ENCODE measurements at regions not wholly inside any gene's neighbourhood (a gene's known extent, or its start where the extent isn't known, plus 50 kb on each side); places are given as distances from the start of the nearest gene placed in this dataset.
A peak's percentile ranks its signal among the peaks of the same experiment; 100 is the strongest.
"Not testable (repeated sequence)": the region's sequence is repeated elsewhere in the genome, so short reads cannot be mapped to it uniquely, and the experiment has no call there.

DNA sequence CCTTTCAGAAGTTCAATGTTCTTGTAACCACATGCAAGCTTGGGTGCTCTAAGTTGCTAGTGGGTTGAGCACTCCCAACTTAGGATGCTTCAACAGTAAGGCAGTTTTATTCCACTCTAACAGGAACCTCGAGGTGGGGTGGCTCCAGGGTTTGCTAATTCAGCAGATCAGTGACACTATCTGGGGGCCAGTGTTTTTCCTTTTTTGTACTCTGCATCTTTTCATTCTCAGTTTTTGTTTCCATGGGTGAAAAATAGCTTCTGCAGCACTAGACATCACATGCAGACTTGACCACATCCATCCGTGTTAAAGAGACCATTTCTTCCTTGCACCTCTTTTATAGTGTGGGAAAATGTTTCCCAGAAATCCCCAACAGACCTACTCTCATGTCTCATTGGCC lies 497.6 kb downstream of the STIM2 start:
- no peak for DNase-seq (ENCODE audit: low read depth, low spot score)

DNA sequence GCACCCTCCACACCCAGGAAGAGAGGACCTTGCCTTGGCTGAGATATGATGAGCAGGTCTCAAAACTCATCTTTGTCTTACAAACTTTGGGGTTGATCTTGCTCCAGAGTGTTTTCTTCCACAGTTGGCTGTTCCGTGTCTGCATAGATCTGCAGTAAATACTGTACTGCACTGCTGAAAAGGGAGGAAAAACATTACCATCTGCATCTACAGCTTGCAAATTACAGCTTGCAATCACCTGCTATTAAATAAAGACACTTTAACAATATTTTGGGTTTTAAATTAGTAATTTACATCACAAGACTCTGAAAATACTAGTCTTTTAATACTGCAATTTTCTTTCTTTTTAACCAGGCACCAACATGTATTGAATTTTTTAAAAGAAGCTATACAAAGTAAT lies 499.5 kb downstream of the STIM2 start:
- no peak for DNase-seq (ENCODE audit: low read depth, low spot score)

- peak; percentile 39 for DNase-seq (ENCODE audit: low read depth, low spot score)
Measured at GRCh38 chr4:27360790-27361267, 500.2 kb downstream of the STIM2 start.

GRCh38 chr4:27364509-27364908 lies 503.9 kb downstream of the STIM2 start:
- no peak for DNase-seq (ENCODE audit: low read depth, low spot score)

DNA sequence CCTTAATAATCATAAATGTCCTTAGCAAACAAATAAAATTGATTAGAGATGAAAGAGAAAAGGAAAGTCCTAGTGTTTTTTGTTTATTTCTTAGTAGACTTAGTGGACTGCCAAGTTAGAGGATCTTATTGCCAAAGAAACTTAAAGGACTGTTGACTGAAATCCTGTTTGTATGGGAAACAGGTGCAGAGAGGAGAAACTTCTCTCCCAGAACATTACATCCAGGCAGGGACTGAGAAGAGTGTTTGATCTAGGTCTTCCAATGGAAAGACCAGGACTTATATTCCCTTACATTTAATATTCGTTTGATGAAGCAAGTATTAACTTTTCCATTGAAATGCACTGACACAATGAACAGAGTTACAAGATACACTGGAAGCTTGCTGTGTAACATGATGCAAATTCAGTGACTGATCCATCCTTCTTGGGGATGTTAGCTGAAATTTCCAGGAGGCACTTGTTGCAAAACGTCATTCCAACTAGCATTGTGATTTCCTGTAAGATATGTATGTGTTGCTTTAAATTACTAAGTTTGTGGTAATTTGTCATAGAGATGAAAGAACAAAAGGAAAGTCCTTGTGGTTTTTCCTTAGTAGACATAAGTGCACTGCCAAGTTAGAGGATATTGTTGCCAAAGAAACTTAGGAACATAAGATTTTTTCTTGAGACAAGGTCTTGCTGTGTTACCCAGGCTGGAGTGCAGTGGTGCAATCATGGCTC lies 505.6 kb downstream of the STIM2 start:
- no peak for DNase-seq (ENCODE audit: low read depth, low spot score)

- no peak for DNase-seq (ENCODE audit: low read depth, low spot score)
Measured at GRCh38 chr4:27368781-27369180, 508.1 kb downstream of the STIM2 start.

DNA sequence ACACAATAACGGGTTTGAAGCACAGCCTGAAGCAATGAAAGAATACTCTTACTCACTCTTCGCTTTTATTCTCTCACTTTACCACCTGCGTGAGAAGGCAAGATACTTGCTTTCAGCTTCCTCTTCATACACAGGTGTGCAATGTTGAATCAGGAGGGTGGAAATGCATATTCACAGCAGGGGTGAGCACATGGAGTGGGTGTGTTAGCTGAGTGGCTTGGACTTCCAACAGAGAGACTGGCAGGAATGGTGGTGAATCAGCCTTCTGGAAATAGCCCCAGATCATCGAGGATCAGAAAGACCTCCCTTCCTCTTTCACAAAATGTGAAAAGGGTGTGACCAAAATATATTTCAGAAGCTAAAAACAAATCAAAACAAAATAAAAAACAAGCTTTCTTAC lies 521.2 kb downstream of the STIM2 start:
- no peak for DNase-seq (ENCODE audit: low read depth, low spot score)

DNA sequence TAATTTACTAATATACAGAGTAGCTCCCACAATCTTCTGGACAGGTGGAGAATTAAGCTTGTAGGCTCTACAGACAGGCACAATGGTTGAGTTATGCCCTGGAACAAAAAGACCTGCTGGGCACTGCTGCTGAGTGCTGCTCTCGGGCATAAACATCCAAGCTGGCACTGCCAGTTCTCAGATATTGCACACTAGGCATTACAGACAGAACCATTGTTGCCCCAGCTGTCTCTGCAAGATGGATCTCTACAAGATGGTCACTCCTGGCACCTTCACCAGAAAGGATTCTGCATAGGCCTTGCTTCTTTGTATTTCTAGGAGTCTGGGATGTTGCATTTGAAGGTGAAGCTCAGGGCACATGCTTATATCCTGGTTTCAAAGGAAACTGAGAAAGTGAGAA lies 527.1 kb downstream of the STIM2 start:
- no peak for DNase-seq (ENCODE audit: low read depth, low spot score)

- no peak for DNase-seq (ENCODE audit: low read depth, low spot score)
Measured at GRCh38 chr4:27397886-27398285, 537.2 kb downstream of the STIM2 start.

DNA sequence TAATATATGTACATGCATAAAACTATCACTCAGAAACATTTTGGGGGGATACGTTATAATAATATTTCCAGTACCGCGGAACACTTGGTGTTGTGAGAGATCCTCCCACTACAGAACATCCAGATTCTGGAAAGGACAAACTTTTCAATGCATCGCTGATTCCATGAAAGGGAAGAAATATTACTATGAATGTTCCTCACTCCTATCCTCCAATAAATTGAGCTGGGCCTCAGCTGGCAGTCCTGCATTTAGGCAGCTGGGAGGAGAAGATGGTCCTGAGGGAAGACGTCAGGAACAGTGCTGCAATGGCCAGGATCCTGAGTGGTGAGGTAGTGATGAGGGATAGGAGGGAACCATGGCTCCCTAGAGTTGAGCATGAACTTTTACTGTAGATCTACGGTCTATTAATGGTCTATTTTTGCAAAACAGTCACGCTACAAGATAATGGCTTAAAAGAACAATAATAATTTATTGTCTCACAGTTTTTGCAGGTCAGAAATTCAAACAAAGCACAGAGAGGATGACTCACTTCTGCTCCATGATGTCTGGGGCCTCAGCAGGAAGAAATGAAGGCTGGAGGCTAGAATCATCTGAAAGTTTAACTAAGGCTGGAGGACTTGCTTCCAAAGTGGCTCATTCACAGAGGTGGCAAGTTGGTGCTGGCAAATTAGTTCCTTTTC lies 538.1 kb downstream of the STIM2 start:
- no peak for DNase-seq (ENCODE audit: low read depth, low spot score)

DNA sequence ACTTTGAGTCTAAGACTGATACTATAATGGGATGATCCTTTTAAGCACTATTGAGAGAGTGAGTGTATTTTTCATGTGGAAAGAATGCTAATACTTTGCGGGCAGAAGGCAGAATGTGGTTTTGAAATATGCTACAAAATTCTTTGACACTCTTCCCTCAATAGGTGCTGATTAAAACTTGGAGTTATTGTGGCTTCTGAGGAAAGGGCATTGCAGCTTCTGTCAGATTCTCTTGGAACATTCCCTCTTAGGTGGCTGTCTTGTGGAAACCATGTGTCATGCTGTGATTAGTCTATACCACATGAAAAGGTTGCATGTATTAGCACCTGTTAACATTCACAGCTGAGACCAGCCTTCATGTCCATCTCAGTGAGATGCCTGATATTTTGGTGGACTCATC lies 547.0 kb downstream of the STIM2 start:
- DNase-seq (ENCODE audit: low read depth, low spot score) = no peak

- DNase-seq (ENCODE audit: low read depth, low spot score) = no peak
Measured at GRCh38 chr4:27412613-27413012, 552.0 kb downstream of the STIM2 start.

- no peak for DNase-seq (ENCODE audit: low read depth, low spot score)
Measured at GRCh38 chr4:27414887-27415731, 554.5 kb downstream of the STIM2 start.

- DNase-seq (ENCODE audit: low read depth, low spot score) = no peak
Measured at GRCh38 chr4:27428661-27429060, 568.0 kb downstream of the STIM2 start.

DNA sequence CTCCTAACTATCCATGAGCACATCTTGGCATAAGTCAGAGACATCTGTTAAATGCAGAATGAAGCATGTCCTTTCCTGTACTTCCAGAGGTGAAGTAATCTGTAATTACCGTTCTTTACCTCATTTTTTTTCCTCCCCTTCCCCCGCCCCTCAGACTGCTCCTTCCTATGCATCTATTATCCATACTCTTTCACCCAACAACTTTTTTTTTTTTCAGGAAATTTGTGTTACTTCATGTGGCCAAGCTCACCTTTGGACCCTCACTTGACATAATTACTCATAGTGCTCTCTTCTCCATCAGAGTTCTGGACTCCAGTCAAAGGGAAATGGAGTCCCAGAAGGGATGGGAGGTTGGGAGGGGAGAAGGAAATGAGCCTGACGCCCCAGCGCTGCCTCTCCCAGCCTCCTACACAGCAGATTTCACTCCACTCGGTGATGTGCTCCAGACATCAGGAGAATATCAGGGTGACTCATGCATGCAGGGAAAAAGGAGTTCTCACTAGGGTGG lies 568.8 kb downstream of the STIM2 start:
- no peak for DNase-seq (ENCODE audit: low read depth, low spot score)

DNA sequence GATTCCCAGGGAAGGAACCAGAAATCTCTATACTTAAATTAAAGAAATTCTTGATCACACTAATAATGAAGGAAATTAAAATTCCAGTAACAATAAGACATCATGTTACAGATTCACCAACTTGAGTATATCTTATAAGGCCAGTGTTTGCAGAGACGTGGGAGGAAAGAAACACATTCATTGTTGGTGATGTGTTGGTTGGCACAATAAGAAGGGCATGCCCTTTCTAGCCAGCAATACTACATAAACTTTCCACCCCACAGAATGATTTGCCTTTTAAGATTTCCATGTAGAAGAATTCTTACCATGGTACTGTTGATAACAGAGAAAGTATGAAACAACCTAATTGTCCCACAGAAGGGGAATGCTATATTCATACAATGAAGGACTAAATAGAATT lies 581.5 kb downstream of the STIM2 start:
- DNase-seq (ENCODE audit: low read depth, low spot score) = no peak

GRCh38 chr4:27442661-27443060 lies 582.0 kb downstream of the STIM2 start:
- DNase-seq (ENCODE audit: low read depth, low spot score) = not testable (repeated sequence)

DNA sequence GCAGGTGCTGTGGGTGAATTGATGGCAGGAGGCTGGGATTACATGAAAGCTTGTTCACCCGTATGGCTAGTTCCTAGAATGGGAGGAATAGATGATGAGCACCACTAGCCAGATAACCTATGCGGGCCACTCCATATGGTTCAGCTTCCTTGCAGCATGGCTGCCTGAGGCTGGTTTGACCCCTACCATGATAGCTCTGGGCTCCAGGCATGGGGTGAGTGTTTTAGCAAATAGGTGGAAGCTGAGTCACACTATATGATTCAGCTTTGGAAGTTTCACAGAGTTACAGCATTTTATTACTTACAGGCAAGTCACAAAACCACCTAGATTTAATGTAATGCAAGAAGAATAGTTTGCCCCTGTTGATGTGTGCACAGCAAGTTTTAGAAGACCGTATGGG lies 603.2 kb downstream of the STIM2 start:
- no peak for DNase-seq (ENCODE audit: low read depth, low spot score)

DNA sequence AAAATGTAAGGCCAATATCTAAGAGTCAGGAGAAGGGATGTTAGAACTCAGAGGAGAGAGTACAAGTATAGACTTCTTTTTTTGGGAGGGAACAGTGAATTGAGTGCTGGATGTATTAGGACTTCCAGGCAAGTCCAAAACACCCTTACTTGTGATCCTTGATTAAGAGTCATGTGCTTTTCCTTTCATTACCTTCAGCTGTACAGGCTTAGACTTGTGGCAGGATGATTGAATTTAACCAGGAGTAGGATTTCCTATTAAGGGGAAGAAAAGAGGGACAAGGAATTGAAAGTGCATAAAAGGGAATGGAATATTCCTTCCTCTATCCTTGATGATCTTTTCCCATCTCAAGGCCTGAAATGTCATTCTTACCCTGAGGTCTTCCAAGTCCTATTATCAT lies 606.7 kb downstream of the STIM2 start:
- DNase-seq (ENCODE audit: low read depth, low spot score) = no peak

DNA sequence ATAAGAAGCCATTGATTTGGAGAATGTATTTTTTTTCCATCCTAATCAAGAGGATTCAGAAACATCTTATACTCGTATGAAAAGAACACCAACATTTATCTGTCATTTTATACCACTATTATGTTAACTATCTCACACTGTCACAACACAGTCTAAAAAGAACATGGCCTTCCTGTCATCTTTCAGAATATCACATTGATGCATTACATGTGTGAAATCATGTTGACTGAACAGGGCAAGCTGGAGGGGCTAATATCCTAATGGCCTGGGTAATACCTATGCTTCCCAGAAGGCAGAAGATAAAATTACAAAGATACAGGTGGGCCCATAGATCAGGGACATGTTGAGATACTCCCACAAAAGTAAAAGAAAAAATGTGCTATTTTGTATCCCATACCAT lies 611.7 kb downstream of the STIM2 start:
- no peak for DNase-seq (ENCODE audit: low read depth, low spot score)

DNA sequence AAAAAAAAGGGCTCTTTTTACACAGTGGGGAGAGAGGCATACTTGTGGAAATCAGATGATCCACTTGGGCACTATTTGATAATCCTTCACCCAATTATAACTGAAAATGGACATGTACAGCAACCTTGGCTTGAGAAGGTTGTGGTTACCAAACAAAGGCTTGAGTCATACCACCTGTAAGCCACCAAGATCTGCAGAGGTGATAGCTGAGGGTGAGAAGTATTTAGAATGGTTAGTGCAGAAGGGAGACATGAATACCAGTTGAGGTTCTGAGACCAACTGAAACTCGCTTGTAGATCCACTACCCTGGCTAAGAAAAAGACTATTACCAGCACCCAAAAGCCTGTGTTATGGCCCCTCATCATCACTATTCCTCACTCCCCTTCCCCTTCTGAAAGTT lies 614.0 kb downstream of the STIM2 start:
- no peak for DNase-seq (ENCODE audit: low read depth, low spot score)

DNA sequence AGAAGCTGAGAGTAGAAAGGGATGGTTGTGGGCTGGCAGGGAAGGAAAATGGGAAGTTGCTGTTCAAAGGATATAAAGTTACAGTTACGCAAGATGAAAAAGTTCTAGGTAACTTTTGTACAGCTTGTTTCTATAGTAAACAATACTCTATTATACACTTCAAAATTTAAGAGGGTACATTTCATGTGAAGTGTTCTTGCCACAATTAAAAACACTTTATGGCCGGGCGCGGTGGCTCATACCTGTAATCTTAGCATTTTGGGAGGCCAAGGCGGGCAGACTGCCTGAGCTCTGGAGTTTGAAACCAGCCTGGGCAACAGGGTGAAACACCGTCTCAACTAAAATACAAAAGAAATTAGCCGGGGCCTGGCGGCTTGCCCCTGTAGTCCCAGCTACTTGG lies 623.6 kb downstream of the STIM2 start:
- DNase-seq (ENCODE audit: low read depth, low spot score) = no peak
